ENCODE measurements at regions not wholly inside any gene's neighbourhood (a gene's known extent, or its start where the extent isn't known, plus 50 kb on each side); places are given as distances from the start of the nearest gene placed in this dataset.

DNA sequence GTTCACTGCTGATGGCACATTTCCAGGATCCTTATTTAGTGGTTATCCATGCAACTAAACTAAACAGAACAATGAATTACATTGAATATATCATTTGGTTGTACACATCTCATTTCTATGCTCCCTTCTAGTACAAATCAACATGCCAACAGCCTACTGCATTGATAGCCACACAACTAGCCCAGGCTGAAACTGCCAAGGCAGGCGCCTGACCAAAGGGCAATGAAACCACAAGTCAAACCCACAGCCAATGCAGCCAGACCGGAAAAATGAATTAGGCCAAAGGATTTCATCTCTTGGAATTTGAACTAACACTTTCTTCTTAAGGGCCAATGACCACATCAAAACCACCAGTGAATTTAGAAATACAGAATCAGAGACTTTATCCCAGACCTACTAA, 196.4 kb downstream of the NOL4 start:
- TF ChIP-seq, protein P1, sequence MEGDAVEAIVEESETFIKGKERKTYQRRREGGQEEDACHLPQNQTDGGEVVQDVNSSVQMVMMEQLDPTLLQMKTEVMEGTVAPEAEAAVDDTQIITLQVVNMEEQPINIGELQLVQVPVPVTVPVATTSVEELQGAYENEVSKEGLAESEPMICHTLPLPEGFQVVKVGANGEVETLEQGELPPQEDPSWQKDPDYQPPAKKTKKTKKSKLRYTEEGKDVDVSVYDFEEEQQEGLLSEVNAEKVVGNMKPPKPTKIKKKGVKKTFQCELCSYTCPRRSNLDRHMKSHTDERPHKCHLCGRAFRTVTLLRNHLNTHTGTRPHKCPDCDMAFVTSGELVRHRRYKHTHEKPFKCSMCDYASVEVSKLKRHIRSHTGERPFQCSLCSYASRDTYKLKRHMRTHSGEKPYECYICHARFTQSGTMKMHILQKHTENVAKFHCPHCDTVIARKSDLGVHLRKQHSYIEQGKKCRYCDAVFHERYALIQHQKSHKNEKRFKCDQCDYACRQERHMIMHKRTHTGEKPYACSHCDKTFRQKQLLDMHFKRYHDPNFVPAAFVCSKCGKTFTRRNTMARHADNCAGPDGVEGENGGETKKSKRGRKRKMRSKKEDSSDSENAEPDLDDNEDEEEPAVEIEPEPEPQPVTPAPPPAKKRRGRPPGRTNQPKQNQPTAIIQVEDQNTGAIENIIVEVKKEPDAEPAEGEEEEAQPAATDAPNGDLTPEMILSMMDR (IDR thresholded peaks at IDR 0.05), result no peak
- TF ChIP-seq POLR2AphosphoS5 (IDR thresholded peaks at IDR 0.05; ENCODE audit: low read depth, low read length) (no peak), SIN3A (IDR thresholded peaks at IDR 0.05; ENCODE audit: borderline replicate concordance, insufficient read depth, low read depth, low read length) (no peak)
